ENCODE measurements at regions not wholly inside any gene's neighbourhood (a gene's known extent, or its start where the extent isn't known, plus 50 kb on each side); places are given as distances from the start of the nearest gene placed in this dataset.

DNA sequence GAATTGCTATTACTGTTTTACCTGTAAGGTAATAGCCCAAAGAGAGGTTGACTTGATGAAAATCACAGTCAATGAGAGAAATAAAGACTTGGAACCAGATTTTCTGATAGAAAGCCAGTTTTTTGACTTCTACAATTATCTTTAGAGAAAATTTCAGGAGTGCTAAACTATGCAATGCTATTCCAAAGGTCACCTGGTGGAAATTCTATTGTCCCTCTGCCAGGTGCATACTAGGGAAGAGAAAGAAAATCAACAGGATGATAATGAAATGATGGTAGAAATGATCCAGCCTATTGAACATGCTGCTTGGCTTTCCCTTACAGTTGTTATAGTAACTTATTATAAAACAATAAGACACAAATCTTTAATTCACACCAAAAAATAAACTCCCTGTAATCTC is 85.0 kb downstream of the FASTKD2 start:
- H3K14ac ChIP-seq (ENCODE audit: insufficient read length), result no peak overlapping the region
- DNase-seq (ENCODE audit: low read depth in 1 of 2, low spot score in 2 of 2) (no peak), FAIRE-seq (no peak)
- no peak overlapping the region for H4K91ac ChIP-seq (replicated peaks; ENCODE audit: insufficient read length, low read length)
- H3K9me3 ChIP-seq (ENCODE audit: insufficient read depth in 2 of 2, low read depth in 1 of 2, low read length in 1 of 2), result no peaks in the 10 kb centered on the region; a peak in 1 of 4 replicates
- H3K36me3 ChIP-seq (ENCODE audit: control insufficient read depth in 2 of 4, insufficient read depth in 4 of 4, low read length in 3 of 4), result no peaks in the 10 kb centered on the region
- no peaks in the 10 kb centered on the region for H3K23me2 ChIP-seq (ENCODE audit: low read depth, low read length)
- H4K5ac ChIP-seq (ENCODE audit: insufficient read length, low read depth, low read length), result no peak overlapping the region
- H2AK5ac ChIP-seq (ENCODE audit: low read depth, low read length), result no peak overlapping the region
- CTCF ChIA-PET (ENCODE audit: partially characterized antibody), result interaction anchor here (1.2 to 1.3 kb wide), 2 partner anchors 10 to 13 kb away, joined by 3 to 4 read pairs; no protein-coding TSS in a partner anchor
- no peak overlapping the region for H2BK120ac ChIP-seq (replicated peaks; ENCODE audit: low read depth, low read length)
- no peak overlapping the region for H3K4me2 ChIP-seq (ENCODE audit: insufficient read depth in 1 of 2, low read depth in 2 of 2, low read length in 2 of 2)
- H3K23ac ChIP-seq (ENCODE audit: insufficient read length), result no peak overlapping the region
- no peak overlapping the region for H3K9ac ChIP-seq (replicated peaks in 1 of 4; ENCODE audit: extremely low read depth in 1 of 4, low read depth in 3 of 4, low read length in 3 of 4)
- H3K27ac ChIP-seq (ENCODE audit: low read depth, low read length), result no peak overlapping the region
- H3K79me1 ChIP-seq (ENCODE audit: low read depth, low read length), result no peaks in the 10 kb centered on the region; the same call in 1 of the 2 replicates
- H3K4me1 ChIP-seq (replicated peaks in 1 of 4; ENCODE audit: control insufficient read depth in 3 of 4, insufficient read depth in 4 of 4, low read length in 3 of 4), result no peaks in the 10 kb centered on the region
- H3K4ac ChIP-seq (replicated peaks; ENCODE audit: insufficient read length, low read depth, low read length), result no peak overlapping the region
- H2BK12ac ChIP-seq (ENCODE audit: low read depth, low read length), result no peak overlapping the region
- no peak overlapping the region for H2AFZ ChIP-seq (ENCODE audit: low read length)
- no peak overlapping the region for H4K8ac ChIP-seq (ENCODE audit: extremely low read depth, insufficient read depth, low read length)
- H3K56ac ChIP-seq (replicated peaks; ENCODE audit: insufficient read length, low read depth, low read length), result no peak overlapping the region
- H3K18ac ChIP-seq (ENCODE audit: extremely low read depth, low read length), result no peak overlapping the region
- H2BK5ac ChIP-seq (ENCODE audit: low read depth, low read length), result no peak overlapping the region
- H4K20me1 ChIP-seq (replicated peaks in 1 of 2; ENCODE audit: control insufficient read depth in 1 of 2, insufficient read depth in 2 of 2, low read length in 2 of 2), result no peaks in the 10 kb centered on the region
- H2BK20ac ChIP-seq (ENCODE audit: low read length), result no peak overlapping the region
- H3K79me2 ChIP-seq (ENCODE audit: control insufficient read depth in 1 of 2, insufficient read depth in 2 of 2, low read length in 2 of 2), result no peaks in the 10 kb centered on the region
- no peaks in the 10 kb centered on the region for H3K27me3 ChIP-seq (replicated peaks in 1 of 4; ENCODE audit: control insufficient read depth in 3 of 4, extremely low read depth in 1 of 4, insufficient read depth in 3 of 4, low read length in 3 of 4)
- no peak overlapping the region for H2BK15ac ChIP-seq (ENCODE audit: low read length)
- H3K4me3 ChIP-seq (ENCODE audit: extremely low read depth in 1 of 4, insufficient read depth in 2 of 4, low read depth in 3 of 4, low read length in 4 of 4), result no peak overlapping the region
- POLR2A ChIA-PET (ENCODE audit: partially characterized antibody), result interaction anchor here (1.2 kb wide), 1 partner anchor 17 kb away, joined by 3 read pairs; no protein-coding TSS in a partner anchor
- TF ChIP-seq KDM1A (IDR thresholded peaks at IDR 0.05; ENCODE audit: borderline replicate concordance, low read length), result no peak
- no peak for TF ChIP-seq KDM5A (IDR thresholded peaks at IDR 0.05; ENCODE audit: low read length)
- no peak for TF ChIP-seq NRF1 (IDR thresholded peaks at IDR 0.05; ENCODE audit: low read depth, low read length)
- no peak for TF ChIP-seq BACH1 (IDR thresholded peaks at IDR 0.05; ENCODE audit: low read length)
- TF ChIP-seq, protein P1, sequence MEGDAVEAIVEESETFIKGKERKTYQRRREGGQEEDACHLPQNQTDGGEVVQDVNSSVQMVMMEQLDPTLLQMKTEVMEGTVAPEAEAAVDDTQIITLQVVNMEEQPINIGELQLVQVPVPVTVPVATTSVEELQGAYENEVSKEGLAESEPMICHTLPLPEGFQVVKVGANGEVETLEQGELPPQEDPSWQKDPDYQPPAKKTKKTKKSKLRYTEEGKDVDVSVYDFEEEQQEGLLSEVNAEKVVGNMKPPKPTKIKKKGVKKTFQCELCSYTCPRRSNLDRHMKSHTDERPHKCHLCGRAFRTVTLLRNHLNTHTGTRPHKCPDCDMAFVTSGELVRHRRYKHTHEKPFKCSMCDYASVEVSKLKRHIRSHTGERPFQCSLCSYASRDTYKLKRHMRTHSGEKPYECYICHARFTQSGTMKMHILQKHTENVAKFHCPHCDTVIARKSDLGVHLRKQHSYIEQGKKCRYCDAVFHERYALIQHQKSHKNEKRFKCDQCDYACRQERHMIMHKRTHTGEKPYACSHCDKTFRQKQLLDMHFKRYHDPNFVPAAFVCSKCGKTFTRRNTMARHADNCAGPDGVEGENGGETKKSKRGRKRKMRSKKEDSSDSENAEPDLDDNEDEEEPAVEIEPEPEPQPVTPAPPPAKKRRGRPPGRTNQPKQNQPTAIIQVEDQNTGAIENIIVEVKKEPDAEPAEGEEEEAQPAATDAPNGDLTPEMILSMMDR (IDR thresholded peaks at IDR 0.05; ENCODE audit: control extremely low read depth in 1 of 3, insufficient read depth in 1 of 3, low read depth in 1 of 3, low read length in 3 of 3), result no peak
- no peak for TF ChIP-seq RNF2 (IDR thresholded peaks at IDR 0.05; ENCODE audit: borderline replicate concordance, low read depth, low read length, missing control alignments, poor library complexity, severe bottlenecking)
- TF ChIP-seq MAFK (IDR thresholded peaks at IDR 0.05; ENCODE audit: low read depth, low read length), result no peak
- TF ChIP-seq, protein P2, sequence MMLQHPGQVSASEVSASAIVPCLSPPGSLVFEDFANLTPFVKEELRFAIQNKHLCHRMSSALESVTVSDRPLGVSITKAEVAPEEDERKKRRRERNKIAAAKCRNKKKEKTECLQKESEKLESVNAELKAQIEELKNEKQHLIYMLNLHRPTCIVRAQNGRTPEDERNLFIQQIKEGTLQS (IDR thresholded peaks at IDR 0.05; ENCODE audit: insufficient read depth, low read depth, low read length), result no peak
- no peak for TF ChIP-seq SAP30 (IDR thresholded peaks at IDR 0.05; ENCODE audit: insufficient read depth, insufficient replicate concordance, low read length)
